Endothelial cell of umbilical vein (primary cell): ENCODE measurements at regions not wholly inside any gene's neighbourhood (a gene's known extent, or its start where the extent isn't known, plus 50 kb on each side); places are given as distances from the start of the nearest gene placed in this dataset.

Experiments
- BruUV-seq: library from RNA; stranded (reverse); fragments of 400-500 nt; replicated peaks from 2 replicates; lab custom pipeline; 2021; lab: Mats Ljungman, UMichigan
- CTCF ChIA-PET: fragments of 300-600, 350-600 bp; sonication (Branson Sonifier 250); formaldehyde crosslinking; loops from one replicate; lab custom pipeline; 2021; ENCODE audit warnings: antibody characterized with exemption, inconsistent platforms; lab: Charles Lee
- POLR2A ChIA-PET: fragments of 300-600, 350-600 bp; sonication (Branson Sonifier 250); formaldehyde crosslinking; loops from one replicate; lab custom pipeline; 2021; ENCODE audit warnings: antibody characterized with exemption, inconsistent platforms; lab: Charles Lee
- DNase-seq: peaks from one replicate; pipeline ENCODE4 v3.0.0-alpha.2; 2011; ENCODE audit warnings: low read depth, low spot score
- FAIRE-seq: peaks from 2 replicates; lab custom pipeline; 2011; peaks lifted over from hg19 to GRCh38; lab: Jason Lieb, UNC
- H2AFZ ChIP-seq: 2 replicates; pipeline ENCODE4 v1.6.0; 2012; ENCODE audit warnings: low read depth, low read length, control low read depth, inconsistent platforms
- H3K27ac ChIP-seq: 2 replicates; pipeline ENCODE4 v1.5.1; 2011; ENCODE audit warnings: low read depth, mild to moderate bottlenecking, control low read depth, low read length, moderate library complexity; ENCODE audit not compliant: insufficient read depth
- H3K27me3 ChIP-seq, 2 experiments: 2 replicates each; pipeline versions ENCODE4 v1.6.0 to v1.6.1; 2011; ENCODE audit warnings: low read length in 2 of 2, mixed read lengths in 1 of 2; ENCODE audit not compliant: control insufficient read depth in 2 of 2, insufficient read depth in 2 of 2
- H3K36me3 ChIP-seq, 2 experiments: 2 replicates in 1 of 2; 3 replicates in 1 of 2; pipeline ENCODE4 v1.5.1; 2011; ENCODE audit warnings: low read length in 2 of 2, mild to moderate bottlenecking in 1 of 2, moderate library complexity in 1 of 2; ENCODE audit not compliant: control insufficient read depth in 2 of 2, insufficient read depth in 2 of 2; ENCODE audit errors: extremely low read depth in 1 of 2
- H3K4me1 ChIP-seq: 3 replicates; pipeline ENCODE4 v1.5.1; 2011; ENCODE audit warnings: mild to moderate bottlenecking, low read length; ENCODE audit not compliant: control insufficient read depth, insufficient read depth; ENCODE audit errors: extremely low read depth
- H3K4me2 ChIP-seq: 2 replicates; pipeline ENCODE4 v1.6.1; 2011; ENCODE audit warnings: low read length, control low read depth, mixed read lengths; ENCODE audit not compliant: insufficient read depth
- H3K4me3 ChIP-seq, 3 experiments: fragments of 200-600 bp in 1 of 3; sonication (generic), shearing (Covaris generic) in 1 of 3; replicated peaks in 1 of 3; 2 replicates each; pipeline ENCODE4 v1.5.1; 2011 to 2016; ENCODE audit warnings: control low read depth in 3 of 3, low read length in 3 of 3, mild to moderate bottlenecking in 2 of 3, inconsistent platforms in 1 of 3, low read depth in 1 of 3, moderate library complexity in 1 of 3; ENCODE audit not compliant: insufficient read depth in 1 of 3
- H3K79me2 ChIP-seq: 2 replicates; pipeline ENCODE4 v1.6.0; 2012; ENCODE audit warnings: low read length, inconsistent platforms; ENCODE audit not compliant: control insufficient read depth, insufficient read depth
- H3K9ac ChIP-seq: replicated peaks from 2 replicates; pipeline ENCODE3; 2011; ENCODE audit warnings: low read length, control low read depth; ENCODE audit not compliant: insufficient read depth; ENCODE audit errors: extremely low read depth
- H3K9me1 ChIP-seq: replicated peaks from 3 replicates; pipeline ENCODE4 v1.6.0; 2011; ENCODE audit warnings: mild to moderate bottlenecking, low read length; ENCODE audit not compliant: control insufficient read depth, insufficient read depth; ENCODE audit errors: extremely low read depth
- H3K9me3 ChIP-seq: replicated peaks from 2 replicates; pipeline ENCODE4 v1.5.1; 2012; ENCODE audit warnings: low read length, inconsistent platforms; ENCODE audit not compliant: control insufficient read depth, insufficient read depth
- H4K20me1 ChIP-seq: replicated peaks from 2 replicates; pipeline ENCODE3; 2011; ENCODE audit warnings: mild to moderate bottlenecking, low read length; ENCODE audit not compliant: control insufficient read depth, insufficient read depth; ENCODE audit errors: extremely low read depth
- CTCF ChIP-seq, 2 donors: IDR thresholded peaks; 1 replicate in 1 of 2; 2 replicates in 1 of 2; pipeline ENCODE4 v1.5.1; 2011; ENCODE audit warnings: low read length in 2 of 2, mild to moderate bottlenecking in 2 of 2, moderate library complexity in 2 of 2, control low read depth in 1 of 2, inconsistent platforms in 1 of 2, low read depth in 1 of 2; ENCODE audit not compliant: insufficient read depth in 1 of 2; ENCODE audit errors: extremely low read depth in 1 of 2
- EZH2 ChIP-seq: IDR thresholded peaks from 2 replicates; pipeline ENCODE4 v1.6.1; 2012; ENCODE audit warnings: borderline replicate concordance, low read depth, mild to moderate bottlenecking, moderate library complexity, low read length, inconsistent platforms; ENCODE audit not compliant: severe bottlenecking
- FOS ChIP-seq: IDR thresholded peaks from 2 replicates; pipeline ENCODE4 v1.6.1; 2011; ENCODE audit warnings: mild to moderate bottlenecking, low read length, moderate library complexity, borderline replicate concordance; ENCODE audit not compliant: insufficient read depth
- GATA2 ChIP-seq: IDR thresholded peaks from 2 replicates; pipeline ENCODE4 v1.7.0; 2011; ENCODE audit warnings: low read depth, mild to moderate bottlenecking, moderate library complexity, mixed read lengths, low read length; ENCODE audit not compliant: insufficient read length, insufficient read depth
- JUN ChIP-seq: IDR thresholded peaks from 2 replicates; pipeline ENCODE4 v1.6.1; 2011; ENCODE audit warnings: borderline replicate concordance, low read depth; ENCODE audit not compliant: insufficient read length, insufficient read depth
- MYC ChIP-seq: IDR thresholded peaks from one replicate; pipeline ENCODE4 v1.6.1; 2011; ENCODE audit warnings: mild to moderate bottlenecking, low read depth, low read length
- POLR2A ChIP-seq: IDR thresholded peaks from 2 replicates; pipeline ENCODE4 v1.6.1; 2012; ENCODE audit warnings: low read depth, mild to moderate bottlenecking, control low read depth, low read length
- POLR2AphosphoS5 ChIP-seq: IDR thresholded peaks from 2 replicates; pipeline ENCODE4 v1.6.1; 2012; ENCODE audit warnings: low read depth, mild to moderate bottlenecking, control low read depth, low read length, moderate library complexity; ENCODE audit not compliant: insufficient read depth
- dilution Hi-C: fragments of 300-500 bp; cut with MboI; formaldehyde crosslinking; loops from one replicate; pipeline ENCODE4 v1.15.0; 2019; ENCODE audit warnings: low sequenced_read_pairs; ENCODE audit not compliant: extremely low pct_ligation_motif_present
- intact Hi-C: fragments of 100-400 bp; cut with micrococcal nuclease; formaldehyde crosslinking; loops from one replicate; pipeline ENCODE4 v1.10.0; 2022
- TF ChIP-seq, protein P1 (sequence below): IDR thresholded peaks from 2 replicates; pipeline ENCODE4 v1.6.1; 2011; ENCODE audit not compliant: insufficient read depth, insufficient read length

GRCh38 chr16:62720651-62721050, 684.4 kb upstream of the CDH8 start:
- DNase-seq: no peak
- H3K27ac ChIP-seq: no peak overlapping the region
- ChIA-PET POLR2A (no interaction called here), CTCF (no interaction called here)
- H3K36me3 ChIP-seq: no peaks in the 10 kb centered on the region
- no peak overlapping the region for H3K9ac ChIP-seq
- no peaks in the 10 kb centered on the region for H3K27me3 ChIP-seq
- H3K4me3 ChIP-seq: no peak overlapping the region
- no peaks in the 10 kb centered on the region for H3K4me1 ChIP-seq
- no peaks in the 10 kb centered on the region for H3K9me1 ChIP-seq
- intact Hi-C loops (no loop called here), dilution Hi-C loops (no loop called here)
- H2AFZ ChIP-seq: no peak overlapping the region
- H3K4me2 ChIP-seq: no peak overlapping the region
- BruUV-seq: no TSS peak
- TF ChIP-seq POLR2AphosphoS5 (no peak), GATA2 (no peak), JUN (no peak), FOS (no peak), CTCF (IDR thresholded peaks at IDR 0.05; ENCODE audit: extremely low read depth in 1 of 2, insufficient read depth in 1 of 2, low read depth in 1 of 2, low read length in 2 of 2) (no peak), EZH2 (no peak), POLR2A (no peak), MYC (no peak)
- TF ChIP-seq, protein P1, sequence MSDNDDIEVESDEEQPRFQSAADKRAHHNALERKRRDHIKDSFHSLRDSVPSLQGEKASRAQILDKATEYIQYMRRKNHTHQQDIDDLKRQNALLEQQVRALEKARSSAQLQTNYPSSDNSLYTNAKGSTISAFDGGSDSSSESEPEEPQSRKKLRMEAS: no peak
- FAIRE-seq: no peak
- H4K20me1 ChIP-seq: no peaks in the 10 kb centered on the region
- H3K79me2 ChIP-seq: no peaks in the 10 kb centered on the region
- H3K9me3 ChIP-seq: peaks cover 2% of the 10 kb centered on the region
